Cardiac fibroblast (primary cell): ENCODE measurements at regions not wholly inside any gene's neighbourhood (a gene's known extent, or its start where the extent isn't known, plus 50 kb on each side); places are given as distances from the start of the nearest gene placed in this dataset.
A peak's percentile ranks its signal among the peaks of the same experiment; 100 is the strongest.

Experiments used
- DNase-seq, 2 donors: peaks; one replicate each; pipeline versions ENCODE4 v3.0.0 to v3.0.0-alpha.2; 2010; ENCODE audit warnings: low read depth in 2 of 2
- H3K4me3 ChIP-seq, 2 donors: replicated peaks in 1 of 2; 1 replicate in 1 of 2; 2 replicates in 1 of 2; pipeline ENCODE4 v1.5.1; 2011; ENCODE audit warnings: low read depth in 2 of 2, low read length in 2 of 2, mild to moderate bottlenecking in 2 of 2, moderate library complexity in 1 of 2
- CTCF ChIP-seq: IDR thresholded peaks from one replicate; pipeline ENCODE4 v1.5.1; 2011; ENCODE audit warnings: low read depth, mild to moderate bottlenecking, low read length, inconsistent platforms

GRCh38 chr4:189071241-189071640 is 869.4 kb upstream of the FRG1 start:
- no peak overlapping the region for H3K4me3 ChIP-seq
- no peak for TF ChIP-seq CTCF
- no peak for DNase-seq

- DNase-seq = peak in 1 of 2 donors; percentile 1
Measured at GRCh38 chr4:189073739-189074138, 866.9 kb upstream of the FRG1 start.

GRCh38 chr4:189081826-189082225 is 858.8 kb upstream of the FRG1 start:
- no peak for TF ChIP-seq CTCF
- no peak overlapping the region for H3K4me3 ChIP-seq
- DNase-seq = peak in 1 of 2 donors; percentile 30

More at GRCh38 chr4:189073739-189074138, 866.9 kb upstream of the FRG1 start:
- no peak overlapping the region for H3K4me3 ChIP-seq
- TF ChIP-seq CTCF = no peak

- no peak for DNase-seq
- no peak overlapping the region for H3K4me3 ChIP-seq
- TF ChIP-seq CTCF = no peak
Measured at GRCh38 chr4:189083769-189084168, 856.9 kb upstream of the FRG1 start.

- no peak overlapping the region for H3K4me3 ChIP-seq
- TF ChIP-seq CTCF = no peak
- peak in 1 of 2 donors; percentile 9 for DNase-seq
Measured at GRCh38 chr4:189084671-189085070, 856.0 kb upstream of the FRG1 start.

- H3K4me3 ChIP-seq = no peak overlapping the region
- no peak for DNase-seq
- TF ChIP-seq CTCF = no peak
Measured at GRCh38 chr4:189087971-189088370, 852.7 kb upstream of the FRG1 start.

GRCh38 chr4:189088780-189089179 is 851.9 kb upstream of the FRG1 start:
- TF ChIP-seq CTCF = no peak
- DNase-seq = no peak
- no peak overlapping the region for H3K4me3 ChIP-seq
